A549 (cell line): ENCODE measurements at regions not wholly inside any gene's neighbourhood (a gene's known extent, or its start where the extent isn't known, plus 50 kb on each side); places are given as distances from the start of the nearest gene placed in this dataset.

Experiments
- ATAC-seq, 2 experiments: fragments of 200-7000 bp in 1 of 2; fragments of >200 bp in 1 of 2; cut with Nextera tagmentation in 1 of 2; cut with Tn5 transposase in 1 of 2; 3 replicates each; pipeline versions ENCODE4 v1.8.0 to v1.9.1; 2018 to 2020; ENCODE audit warnings: mild to moderate bottlenecking in 1 of 2, moderate library complexity in 1 of 2
- CTCF ChIA-PET: fragments of 300-600 bp; sonication (Branson Sonifier 250); formaldehyde crosslinking; extraction: SDS; loops from one replicate; lab custom pipeline; 2021; ENCODE audit warnings: antibody characterized with exemption, inconsistent platforms; lab: Yijun Ruan, JAX
- POLR2A ChIA-PET: fragments of 350-600 bp; formaldehyde crosslinking; extraction: SDS; loops from one replicate; lab custom pipeline; 2021; ENCODE audit warnings: antibody characterized with exemption, inconsistent platforms; lab: Yijun Ruan, JAX
- DNase-seq, 2 experiments: peaks; one replicate each; pipeline versions ENCODE4 v3.0.0 to v3.0.0-alpha.2; 2011 to 2016; ENCODE audit warnings: low read depth in 1 of 2, low spot score in 1 of 2
- FAIRE-seq: peaks from 2 replicates; lab custom pipeline; 2011; peaks lifted over from hg19 to GRCh38; lab: Jason Lieb, UNC
- H3K27ac ChIP-seq, 2 experiments: fragments of >200 bp; sonication (Bioruptor Twin); formaldehyde crosslinking; 3 replicates each; pipeline ENCODE4 v1.5.1; 2016 to 2017
- H3K4me1 ChIP-seq: fragments of >200 bp; sonication (Bioruptor Twin); formaldehyde crosslinking; 3 replicates; pipeline ENCODE4 v1.6.1; 2016
- H3K4me2 ChIP-seq: fragments of >200 bp; sonication (Bioruptor Twin); formaldehyde crosslinking; 3 replicates; pipeline ENCODE4 v1.6.1; 2016
- H3K4me3 ChIP-seq: fragments of >200 bp; sonication (Bioruptor Twin); formaldehyde crosslinking; 3 replicates; pipeline ENCODE4 v1.5.1; 2016
- H3K9me3 ChIP-seq: fragments of >200 bp; sonication (Bioruptor Twin); formaldehyde crosslinking; 3 replicates; pipeline ENCODE4 v1.6.1; 2016
- CBX2 ChIP-seq: fragments of 200-600 bp; sonication (generic); IDR thresholded peaks from 2 replicates; pipeline ENCODE4 v1.6.1; 2016; ENCODE audit warnings: low read depth, mild to moderate bottlenecking, borderline replicate concordance
- CBX8 ChIP-seq: fragments of 200-600 bp; sonication (generic); IDR thresholded peaks from 2 replicates; pipeline ENCODE4 v1.6.1; 2016
- CEBPB ChIP-seq, 2 experiments: fragments of >200 bp in 1 of 2; sonication (Bioruptor Twin) in 1 of 2; formaldehyde crosslinking in 1 of 2; IDR thresholded peaks; 2 replicates each; pipeline ENCODE4 v1.6.1; 2012 to 2016
- CHD2 ChIP-seq: fragments of 150-350 bp; IDR thresholded peaks from 2 replicates; pipeline ENCODE4 v1.6.1; 2014; ENCODE audit warnings: low read length; ENCODE audit not compliant: partially characterized antibody
- EHF ChIP-seq: fragments of 250-450 bp; sonication (Bioruptor Pico); IDR thresholded peaks from 2 replicates; pipeline ENCODE4 v1.5.0; 2020; ENCODE audit warnings: mild to moderate bottlenecking
- ESRRA ChIP-seq: fragments of 150-350 bp; IDR thresholded peaks from 2 replicates; pipeline ENCODE4 v1.6.1; 2014; ENCODE audit warnings: mild to moderate bottlenecking, low read length, borderline replicate concordance
- FOXS1 ChIP-seq: fragments of 250-450 bp; sonication (Bioruptor Pico); IDR thresholded peaks from 2 replicates; pipeline ENCODE4 v1.5.0; 2020; ENCODE audit warnings: mild to moderate bottlenecking, moderate library complexity
- HDAC2 ChIP-seq: fragments of 200-600 bp; sonication (generic); IDR thresholded peaks from 2 replicates; pipeline ENCODE4 v1.6.1; 2016
- HES2 ChIP-seq: fragments of >200 bp; sonication (Bioruptor Twin); formaldehyde crosslinking; IDR thresholded peaks from 2 replicates; pipeline ENCODE4 v1.6.1; 2016
- HOXB13 ChIP-seq: fragments of 250-450 bp; sonication (Bioruptor Pico); IDR thresholded peaks from 2 replicates; pipeline ENCODE4 v1.5.0; 2020; ENCODE audit warnings: low read depth, mild to moderate bottlenecking, moderate library complexity
- JUNB ChIP-seq: fragments of >200 bp; sonication (Bioruptor Twin); formaldehyde crosslinking; IDR thresholded peaks from 2 replicates; pipeline ENCODE4 v1.6.1; 2016
- KDM1A ChIP-seq: fragments of 200-600 bp; sonication (generic); IDR thresholded peaks from 2 replicates; pipeline ENCODE4 v1.6.1; 2016; ENCODE audit warnings: low read depth, mild to moderate bottlenecking
- MAX ChIP-seq: IDR thresholded peaks from 2 replicates; pipeline ENCODE4 v1.6.1; 2012
- NR3C1 ChIP-seq: fragments of >200 bp; sonication (Bioruptor Twin); formaldehyde crosslinking; IDR thresholded peaks from 3 replicates; pipeline ENCODE4 v1.6.1; 2017
- PHF8 ChIP-seq: fragments of 200-600 bp; sonication (generic); IDR thresholded peaks from 2 replicates; pipeline ENCODE4 v1.6.1; 2016; ENCODE audit warnings: low read depth, mild to moderate bottlenecking, antibody characterized with exemption, moderate library complexity, borderline replicate concordance
- RARB ChIP-seq: fragments of 250-450 bp; sonication (Bioruptor Pico); IDR thresholded peaks from 2 replicates; pipeline ENCODE4 v1.8.0; 2021; ENCODE audit warnings: mild to moderate bottlenecking, moderate library complexity
- RCOR1 ChIP-seq: fragments of 150-350 bp; IDR thresholded peaks from 2 replicates; pipeline ENCODE4 v1.6.1; 2014; ENCODE audit warnings: antibody characterized with exemption, low read length, low read depth
- REST ChIP-seq: fragments of 200-600 bp; sonication (generic); IDR thresholded peaks from 2 replicates; pipeline ENCODE4 v1.6.1; 2016; ENCODE audit warnings: antibody characterized with exemption, mild to moderate bottlenecking, moderate library complexity
- RFX5 ChIP-seq: fragments of 450-650 bp; IDR thresholded peaks from 2 replicates; pipeline ENCODE4 v1.7.1; 2014; ENCODE audit warnings: antibody characterized with exemption, mild to moderate bottlenecking, moderate library complexity
- RNF2 ChIP-seq: fragments of 200-600 bp; sonication (generic); IDR thresholded peaks from 2 replicates; pipeline ENCODE4 v1.6.1; 2016; ENCODE audit warnings: low read depth, mild to moderate bottlenecking, antibody characterized with exemption, moderate library complexity, borderline replicate concordance
- SREBF2 ChIP-seq: fragments of 450-650 bp; IDR thresholded peaks from 2 replicates; pipeline ENCODE4 v1.6.1; 2014; ENCODE audit warnings: mild to moderate bottlenecking, moderate library complexity
- TFCP2L1 ChIP-seq: fragments of 250-450 bp; sonication (Bioruptor Pico); IDR thresholded peaks from 2 replicates; pipeline ENCODE4 v1.5.0; 2021; ENCODE audit warnings: mild to moderate bottlenecking
- ZNF302 ChIP-seq: fragments of 250-450 bp; sonication (Bioruptor Pico); IDR thresholded peaks from 2 replicates; pipeline ENCODE4 v1.9.0; 2021; ENCODE audit warnings: inconsistent platforms, mild to moderate bottlenecking, moderate library complexity
- ZSCAN20 ChIP-seq: fragments of 250-450 bp; sonication (Bioruptor Pico); IDR thresholded peaks from 2 replicates; pipeline ENCODE4 v1.8.0; 2022; ENCODE audit warnings: mild to moderate bottlenecking, moderate library complexity
- WGBS: methylation state at CpG from one replicate; pipeline ENCODE4 v1.1.6; 2017; ENCODE audit errors: missing lambda C conversion rate; 5-methylcytosine and 5-hydroxymethylcytosine counted together
- TF ChIP-seq, protein P1 (sequence below): IDR thresholded peaks from 2 replicates; pipeline ENCODE4 v1.6.1; 2012; ENCODE audit warnings: low read depth, borderline replicate concordance
- TF ChIP-seq, protein P2 (sequence below): fragments of 450-650 bp; IDR thresholded peaks from 2 replicates; pipeline ENCODE4 v1.6.1; 2014; ENCODE audit warnings: antibody characterized with exemption
- TF ChIP-seq, protein P3 (sequence below): fragments of 250-450 bp; sonication (Bioruptor Pico); IDR thresholded peaks from 2 replicates; pipeline ENCODE4 v1.5.0; 2021; ENCODE audit warnings: mild to moderate bottlenecking, moderate library complexity, borderline replicate concordance

DNA sequence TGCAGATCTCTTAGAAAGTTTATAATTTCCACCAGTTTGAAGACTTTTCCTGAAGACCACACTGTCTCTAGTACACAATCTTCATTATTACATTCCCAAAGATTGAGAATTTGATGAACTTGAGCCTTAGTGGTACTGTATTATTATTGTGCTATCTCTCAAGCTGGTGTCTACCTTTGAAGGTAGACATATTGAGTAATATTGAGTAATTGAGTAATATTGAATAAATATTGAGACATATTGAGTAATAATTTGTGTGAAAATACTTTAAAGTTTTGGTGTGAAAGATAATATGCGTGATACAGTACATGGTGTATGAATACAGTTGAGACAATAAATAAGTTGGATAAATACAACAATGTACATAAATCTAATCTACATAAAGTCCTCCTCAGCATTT, 613.1 kb upstream of the ADGRL2 start (continued):
- TF ChIP-seq HOXB13, result no peak
- TF ChIP-seq, protein P1, sequence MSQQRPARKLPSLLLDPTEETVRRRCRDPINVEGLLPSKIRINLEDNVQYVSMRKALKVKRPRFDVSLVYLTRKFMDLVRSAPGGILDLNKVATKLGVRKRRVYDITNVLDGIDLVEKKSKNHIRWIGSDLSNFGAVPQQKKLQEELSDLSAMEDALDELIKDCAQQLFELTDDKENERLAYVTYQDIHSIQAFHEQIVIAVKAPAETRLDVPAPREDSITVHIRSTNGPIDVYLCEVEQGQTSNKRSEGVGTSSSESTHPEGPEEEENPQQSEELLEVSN, result no peak
- no peak for TF ChIP-seq RARB (CRISPR knock-in tag)

- CTCF ChIA-PET, result no interaction called here
- ATAC-seq (no peak), FAIRE-seq (no peak)
- no peaks in the 10 kb centered on the region for H3K4me1 ChIP-seq
- H3K9me3 ChIP-seq, result no peaks in the 10 kb centered on the region
- 70% methylated on average over 2 of the region's 2 CpGs for WGBS
- no peak for TF ChIP-seq KDM1A
- no peak for TF ChIP-seq CHD2
- no peak for TF ChIP-seq PHF8
- TF ChIP-seq, all 56 proteins: peak for 0
- no peak overlapping the region for H3K27ac ChIP-seq
- no peak for DNase-seq
- no peak overlapping the region for H3K4me3 ChIP-seq
- POLR2A ChIA-PET, result no interaction called here
- H3K4me2 ChIP-seq, result no peak overlapping the region
These were observed 614.5 kb upstream of the ADGRL2 start for GRCh38 chr1:81186261-81186660.

GRCh38 chr1:81183553-81183952, 617.2 kb upstream of the ADGRL2 start:
- FAIRE-seq (no peak), ATAC-seq (no peak), DNase-seq (no peak)
- no peak overlapping the region for H3K4me3 ChIP-seq
- ChIA-PET POLR2A (no interaction called here), CTCF (no interaction called here)
- WGBS, result 12% methylated on average over 1 of the region's 1 CpG
- H3K27ac ChIP-seq, result no peak overlapping the region
- H3K4me2 ChIP-seq, result no peak overlapping the region
- no peaks in the 10 kb centered on the region for H3K9me3 ChIP-seq
- TF ChIP-seq FOXS1 (CRISPR knock-in tag), result no peak
- no peak for TF ChIP-seq JUNB
- no peak for TF ChIP-seq RCOR1
- TF ChIP-seq, protein P2, sequence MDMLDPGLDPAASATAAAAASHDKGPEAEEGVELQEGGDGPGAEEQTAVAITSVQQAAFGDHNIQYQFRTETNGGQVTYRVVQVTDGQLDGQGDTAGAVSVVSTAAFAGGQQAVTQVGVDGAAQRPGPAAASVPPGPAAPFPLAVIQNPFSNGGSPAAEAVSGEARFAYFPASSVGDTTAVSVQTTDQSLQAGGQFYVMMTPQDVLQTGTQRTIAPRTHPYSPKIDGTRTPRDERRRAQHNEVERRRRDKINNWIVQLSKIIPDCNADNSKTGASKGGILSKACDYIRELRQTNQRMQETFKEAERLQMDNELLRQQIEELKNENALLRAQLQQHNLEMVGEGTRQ, result no peak
- TF ChIP-seq MAX, result no peak
- no peak for TF ChIP-seq ESRRA
- TF ChIP-seq SREBF2, result no peak
- no peak for TF ChIP-seq NR3C1
- TF ChIP-seq HES2, result no peak
- TF ChIP-seq ZSCAN20 (CRISPR knock-in tag), result no peak
- no peak for TF ChIP-seq HDAC2
- no peak for TF ChIP-seq RNF2
- no peak for TF ChIP-seq RFX5
- no peak for TF ChIP-seq CBX8
- TF ChIP-seq, protein P3, sequence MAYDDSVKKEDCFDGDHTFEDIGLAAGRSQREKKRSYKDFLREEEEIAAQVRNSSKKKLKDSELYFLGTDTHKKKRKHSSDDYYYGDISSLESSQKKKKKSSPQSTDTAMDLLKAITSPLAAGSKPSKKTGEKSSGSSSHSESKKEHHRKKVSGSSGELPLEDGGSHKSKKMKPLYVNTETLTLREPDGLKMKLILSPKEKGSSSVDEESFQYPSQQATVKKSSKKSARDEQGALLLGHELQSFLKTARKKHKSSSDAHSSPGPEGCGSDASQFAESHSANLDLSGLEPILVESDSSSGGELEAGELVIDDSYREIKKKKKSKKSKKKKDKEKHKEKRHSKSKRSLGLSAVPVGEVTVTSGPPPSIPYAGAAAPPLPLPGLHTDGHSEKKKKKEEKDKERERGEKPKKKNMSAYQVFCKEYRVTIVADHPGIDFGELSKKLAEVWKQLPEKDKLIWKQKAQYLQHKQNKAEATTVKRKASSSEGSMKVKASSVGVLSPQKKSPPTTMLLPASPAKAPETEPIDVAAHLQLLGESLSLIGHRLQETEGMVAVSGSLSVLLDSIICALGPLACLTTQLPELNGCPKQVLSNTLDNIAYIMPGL (CRISPR knock-in tag), result no peak
- 0 out of 3 replicates have a peak, but pooled peaks cover 4% of the 10 kb centered on the region for H3K4me1 ChIP-seq

- CTCF ChIA-PET, result no interaction called here
- TF ChIP-seq ZNF302 (CRISPR knock-in tag) (no peak), CEBPB (IDR thresholded peaks at IDR 0.05) (no peak), TFCP2L1 (CRISPR knock-in tag) (no peak), CHD2 (no peak), HOXB13 (no peak), CBX2 (no peak), HES2 (no peak), REST (no peak), EHF (CRISPR knock-in tag) (no peak), FOXS1 (CRISPR knock-in tag) (no peak), NR3C1 (no peak)
These were observed 617.7 kb upstream of the ADGRL2 start for GRCh38 chr1:81183051-81183450.

More at GRCh38 chr1:81183051-81183450, 617.7 kb upstream of the ADGRL2 start:
- no peak overlapping the region for H3K27ac ChIP-seq
- no peak overlapping the region for H3K4me3 ChIP-seq
- no peaks in the 10 kb centered on the region for H3K9me3 ChIP-seq
- no peak overlapping the region for H3K4me2 ChIP-seq
- FAIRE-seq, result no peak
- 29% methylated on average over 6 of the region's 6 CpGs for WGBS
- H3K4me1 ChIP-seq, result 0 out of 3 replicates have a peak, but pooled peaks cover 4% of the 10 kb centered on the region
- POLR2A ChIA-PET, result no interaction called here
- no peak for DNase-seq
- no peak for ATAC-seq
